Heart right ventricle (tissue), 16 donors: ENCODE measurements at regions not wholly inside any gene's neighbourhood (a gene's known extent, or its start where the extent isn't known, plus 50 kb on each side); places are given as distances from the start of the nearest gene placed in this dataset.

Experiments used
- ATAC-seq, 8 donors: fragments of 200-7000 bp; cut with Tn5 transposase; one replicate each; pipeline ENCODE4 v1.9.1; 2020; ENCODE audit warnings: mild to moderate bottlenecking in 8 of 8, moderate library complexity in 8 of 8, moderate number of reproducible peaks in 1 of 8
- DNase-seq, 2 donors: peaks; one replicate each; pipeline ENCODE4 v3.0.0-alpha.2; 2020
- H3K27ac ChIP-seq, 10 donors: fragments of 200-600 bp; sonication (generic) in 2 of 10; one replicate each; pipeline versions ENCODE4 v1.5.0 to v1.8.0; 2020 to 2022; ENCODE audit warnings: mild to moderate bottlenecking in 3 of 10
- H3K27me3 ChIP-seq, 7 donors: fragments of 200-600 bp; one replicate each; pipeline ENCODE4 v1.8.0; 2021 to 2022; ENCODE audit warnings: mild to moderate bottlenecking in 2 of 7
- H3K36me3 ChIP-seq, 9 donors: fragments of 200-600 bp; sonication (generic) in 1 of 9; one replicate each; pipeline versions ENCODE4 v1.5.0 to v1.8.0; 2020 to 2022; ENCODE audit warnings: mild to moderate bottlenecking in 2 of 9
- H3K4me1 ChIP-seq, 9 donors: fragments of 200-600 bp; sonication (generic) in 1 of 9; one replicate each; pipeline versions ENCODE4 v1.5.0 to v1.8.0; 2020 to 2022; ENCODE audit warnings: mild to moderate bottlenecking in 4 of 9
- H3K4me3 ChIP-seq, 10 donors: fragments of 200-600 bp; sonication (generic) in 2 of 10; one replicate each; pipeline versions ENCODE4 v1.5.0 to v1.8.0; 2020 to 2022; ENCODE audit warnings: mild to moderate bottlenecking in 7 of 10, moderate library complexity in 2 of 10
- H3K9me3 ChIP-seq, 11 donors: fragments of 200-600 bp in 10 of 11; sonication (generic) in 2 of 11; one replicate each; pipeline versions ENCODE4 v1.5.0 to v1.8.0; 2013 to 2022; ENCODE audit warnings: mild to moderate bottlenecking in 2 of 11, control low read depth in 1 of 11, moderate library complexity in 1 of 11
- WGBS, 2 donors: extraction: QIAGEN DNeasy Blood & Tissue Kit; methylation state at CpG; one replicate each; pipeline ENCODE4 v1.1.7; 2013; ENCODE audit warnings: inconsistent platforms in 1 of 2; 5-methylcytosine and 5-hydroxymethylcytosine counted together
- intact Hi-C, 10 donors: fragments of 100-400 bp; cut with DNase I; formaldehyde crosslinking; loops; one replicate each; pipeline versions ENCODE4 v1.11.1 to v1.14.2; 2022
- TF ChIP-seq, protein P1 (sequence below), 9 donors: fragments of 200-600 bp; sonication (generic) in 2 of 9; IDR thresholded peaks; one replicate each; pipeline versions ENCODE4 v1.5.0 to v1.8.0; 2021 to 2022; ENCODE audit warnings: antibody characterized with exemption in 9 of 9, mild to moderate bottlenecking in 5 of 9, moderate library complexity in 1 of 9
- donor health status: Arrhythmogenic right ventricular cardiomyopathy.
- donor health status: ischemic (EF 13 %, LVEDD 7.1; RV severe dilation, severe dysfunction).
- donor health status: healthy with polysubstance abuse.
- donor health status: DM: no; HTN: yes; CAD: no.
- donor health status: DM: no; HTN: no; CAD: no.
- donor health status: ischemic (EF 25% LVEDD 6.9; RV normal size, moderate dysfunction).
- donor health status: ischemic (EF 25% LVEDD 5.7; RV mildly dilated, moderate dysfunction).
- donor health status: healthy.
- donor health status: DM: yes; HTN: yes; CAD: no.
- donor health status: Ischemic cardiomyopathy.
- donor health status: ischemic (EF 35%, LVEDD 5.7; RV mildly dilated, moderate dysfunction).
- donor health status: nonischemic (EF 11% LVEDD 7.7; RV severe dilation, severe dysfunction).
- donor health status: DM: yes; HTN: yes; CAD: no.
- donor health status: PGD.
- donor health status: ischemic (EF 29% LVEDD 5.4; RV normal size, mild dysfunction).
- donor health status: nonischemic (EF 23%, LVEDD 6.1; RV moderate dilation, normal function).

DNA sequence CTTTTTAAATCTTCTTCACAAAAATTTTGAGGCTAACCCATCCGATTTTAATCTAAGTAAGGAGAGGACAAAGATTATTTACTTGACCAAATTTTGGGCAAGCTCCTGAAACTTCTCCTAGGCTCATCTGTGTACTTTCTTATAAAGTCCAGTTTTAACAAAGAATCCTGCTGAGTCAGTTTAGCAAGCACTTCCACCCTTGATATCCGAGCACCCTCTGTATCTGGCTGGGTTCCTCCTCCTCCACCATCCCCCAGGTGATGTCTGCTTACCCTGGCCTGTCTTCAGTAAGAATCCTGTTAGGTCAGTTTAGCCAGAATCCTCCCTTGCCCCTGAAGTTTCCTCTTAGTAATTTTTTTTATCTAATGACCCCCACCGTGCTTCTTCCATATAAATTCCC lies 140.5 kb downstream of the PHLDA1 start:
- DNase-seq (no peak), ATAC-seq (no peak)
- WGBS, 2 donors, result 87 to 91% methylated on average over 3 of the region's 3 CpGs
- peaks cover 0 to 5% (median 0%) of the 10 kb centered on the region in 9 donors for H3K4me1 ChIP-seq
- intact Hi-C loops, result no loop called here
- TF ChIP-seq, protein P1, sequence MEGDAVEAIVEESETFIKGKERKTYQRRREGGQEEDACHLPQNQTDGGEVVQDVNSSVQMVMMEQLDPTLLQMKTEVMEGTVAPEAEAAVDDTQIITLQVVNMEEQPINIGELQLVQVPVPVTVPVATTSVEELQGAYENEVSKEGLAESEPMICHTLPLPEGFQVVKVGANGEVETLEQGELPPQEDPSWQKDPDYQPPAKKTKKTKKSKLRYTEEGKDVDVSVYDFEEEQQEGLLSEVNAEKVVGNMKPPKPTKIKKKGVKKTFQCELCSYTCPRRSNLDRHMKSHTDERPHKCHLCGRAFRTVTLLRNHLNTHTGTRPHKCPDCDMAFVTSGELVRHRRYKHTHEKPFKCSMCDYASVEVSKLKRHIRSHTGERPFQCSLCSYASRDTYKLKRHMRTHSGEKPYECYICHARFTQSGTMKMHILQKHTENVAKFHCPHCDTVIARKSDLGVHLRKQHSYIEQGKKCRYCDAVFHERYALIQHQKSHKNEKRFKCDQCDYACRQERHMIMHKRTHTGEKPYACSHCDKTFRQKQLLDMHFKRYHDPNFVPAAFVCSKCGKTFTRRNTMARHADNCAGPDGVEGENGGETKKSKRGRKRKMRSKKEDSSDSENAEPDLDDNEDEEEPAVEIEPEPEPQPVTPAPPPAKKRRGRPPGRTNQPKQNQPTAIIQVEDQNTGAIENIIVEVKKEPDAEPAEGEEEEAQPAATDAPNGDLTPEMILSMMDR (IDR thresholded peaks at IDR 0.05), result no peak
- H3K4me3 ChIP-seq, result no peak overlapping the region
- H3K27me3 ChIP-seq, result no peaks in the 10 kb centered on the region
- H3K36me3 ChIP-seq, result no peaks in the 10 kb centered on the region
- no peak overlapping the region for H3K27ac ChIP-seq
- H3K9me3 ChIP-seq, result no peaks in the 10 kb centered on the region

DNA sequence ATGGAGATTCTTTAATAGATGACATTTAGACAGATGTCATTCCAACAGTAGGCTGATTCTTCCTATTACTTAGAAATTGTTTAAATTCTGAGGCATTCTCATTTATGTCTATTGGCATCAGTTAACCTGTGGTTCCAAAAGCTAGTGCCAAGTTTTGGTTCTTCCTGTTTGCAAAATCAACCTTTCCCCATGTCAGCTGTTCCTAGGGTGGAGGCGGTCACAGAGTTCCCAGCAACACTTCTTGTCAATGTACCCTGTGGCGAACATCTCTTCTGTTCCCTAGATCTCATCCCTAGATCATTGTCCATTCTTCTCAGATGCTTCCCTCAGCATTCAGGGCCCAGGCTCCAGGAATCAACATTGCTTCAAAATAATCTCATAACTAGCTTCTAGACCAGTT lies 140.9 kb downstream of the PHLDA1 start:
- H3K4me1 ChIP-seq, result peaks cover 0 to 5% (median 0%) of the 10 kb centered on the region in 9 donors
- DNase-seq (no peak), ATAC-seq (no peak)
- H3K4me3 ChIP-seq, result no peak overlapping the region
- WGBS, 2 donors, result 95 to 96% methylated on average over 2 of the region's 2 CpGs
- intact Hi-C loops, result no loop called here
- TF ChIP-seq, protein P1 (IDR thresholded peaks at IDR 0.05), result no peak
- no peaks in the 10 kb centered on the region for H3K27me3 ChIP-seq
- H3K27ac ChIP-seq, result no peak overlapping the region
- H3K36me3 ChIP-seq, result no peaks in the 10 kb centered on the region
- H3K9me3 ChIP-seq, result no peaks in the 10 kb centered on the region

DNA sequence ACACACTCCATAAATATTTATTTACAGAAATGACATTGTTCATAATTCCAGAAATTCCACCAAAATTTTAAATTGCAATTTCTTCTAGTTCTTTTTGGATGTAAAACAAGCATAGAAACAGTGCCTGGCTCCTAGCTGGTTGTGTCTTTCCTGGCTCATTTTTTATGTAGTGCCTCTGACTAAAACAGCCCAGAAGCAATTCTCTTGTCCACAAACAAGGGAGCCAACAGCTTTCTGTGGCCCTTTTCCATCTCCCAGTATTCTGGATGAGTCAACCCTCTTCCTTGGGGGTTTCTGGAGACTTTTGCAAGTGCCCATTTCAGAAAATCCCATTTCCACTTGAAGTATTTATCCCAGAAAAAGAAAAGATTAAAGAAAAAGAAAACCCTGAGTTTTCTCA lies 141.4 kb downstream of the PHLDA1 start:
- no peak for DNase-seq
- Histone ChIP-seq H3K4me1 (peaks cover 0 to 5% (median 0%) of the 10 kb centered on the region in 9 donors), H3K36me3 (no peaks in the 10 kb centered on the region), H3K27me3 (no peaks in the 10 kb centered on the region), H3K9me3 (no peaks in the 10 kb centered on the region), H3K4me3 (no peak overlapping the region), H3K27ac (no peak overlapping the region)
- ATAC-seq, result no peak
- intact Hi-C loops, result no loop called here
- TF ChIP-seq, protein P1 (IDR thresholded peaks at IDR 0.05), result no peak

DNA sequence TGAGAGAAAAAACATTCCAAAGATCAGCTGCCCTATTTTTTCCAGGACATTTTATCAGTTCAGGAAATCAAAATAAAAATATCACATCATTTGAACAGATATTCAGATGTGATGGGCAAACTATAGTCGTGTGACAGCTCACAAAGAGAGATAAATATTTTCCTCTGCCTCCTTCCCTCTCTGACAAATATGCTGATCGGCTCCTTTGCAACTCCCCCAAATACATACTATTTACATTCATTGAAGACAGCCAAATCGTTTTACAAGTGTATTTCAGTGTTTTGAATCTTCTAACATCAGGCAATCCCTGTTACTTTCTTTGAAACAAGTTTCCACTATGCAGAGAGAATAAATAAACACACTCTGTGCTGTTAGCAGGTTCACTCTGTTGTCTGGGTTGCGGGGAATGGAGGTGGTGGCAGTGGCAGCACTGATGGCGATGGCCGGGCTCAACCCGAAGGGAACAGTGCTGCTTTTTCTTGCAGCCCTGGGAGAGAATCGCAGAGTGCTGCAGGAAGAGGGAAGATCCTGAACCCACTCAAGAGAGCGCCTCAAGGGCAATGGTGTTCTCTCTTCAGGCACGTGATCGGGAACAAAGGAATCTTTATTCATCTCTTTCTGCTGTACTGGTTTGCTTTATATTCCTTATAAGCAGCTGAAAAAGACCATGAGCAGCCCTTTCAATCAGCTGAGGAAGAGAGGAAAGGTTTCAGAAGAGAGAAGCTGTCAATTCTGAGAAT lies 142.5 kb downstream of the PHLDA1 start:
- DNase-seq (no peak), ATAC-seq (peak in 3 of 8 donors; percentile 22 to 33 (median 31))
- intact Hi-C loops, result no loop called here
- Histone ChIP-seq H3K4me3 (no peak overlapping the region), H3K27me3 (no peaks in the 10 kb centered on the region), H3K27ac (no peak overlapping the region), H3K4me1 (peaks cover 0 to 5% (median 0%) of the 10 kb centered on the region in 9 donors), H3K9me3 (no peaks in the 10 kb centered on the region), H3K36me3 (no peaks in the 10 kb centered on the region)
- 49 to 50% methylated on average over 11 of the region's 11 CpGs for whole genome bisulfite sequencing, 2 donors
- TF ChIP-seq, protein P1 (IDR thresholded peaks at IDR 0.05), result no peak
